ENCODE measurements at regions not wholly inside any gene's neighbourhood (a gene's known extent, or its start where the extent isn't known, plus 50 kb on each side); places are given as distances from the start of the nearest gene placed in this dataset.
"Not testable (repeated sequence)": the region's sequence is repeated elsewhere in the genome, so short reads cannot be mapped to it uniquely, and the experiment has no call there.

DNA sequence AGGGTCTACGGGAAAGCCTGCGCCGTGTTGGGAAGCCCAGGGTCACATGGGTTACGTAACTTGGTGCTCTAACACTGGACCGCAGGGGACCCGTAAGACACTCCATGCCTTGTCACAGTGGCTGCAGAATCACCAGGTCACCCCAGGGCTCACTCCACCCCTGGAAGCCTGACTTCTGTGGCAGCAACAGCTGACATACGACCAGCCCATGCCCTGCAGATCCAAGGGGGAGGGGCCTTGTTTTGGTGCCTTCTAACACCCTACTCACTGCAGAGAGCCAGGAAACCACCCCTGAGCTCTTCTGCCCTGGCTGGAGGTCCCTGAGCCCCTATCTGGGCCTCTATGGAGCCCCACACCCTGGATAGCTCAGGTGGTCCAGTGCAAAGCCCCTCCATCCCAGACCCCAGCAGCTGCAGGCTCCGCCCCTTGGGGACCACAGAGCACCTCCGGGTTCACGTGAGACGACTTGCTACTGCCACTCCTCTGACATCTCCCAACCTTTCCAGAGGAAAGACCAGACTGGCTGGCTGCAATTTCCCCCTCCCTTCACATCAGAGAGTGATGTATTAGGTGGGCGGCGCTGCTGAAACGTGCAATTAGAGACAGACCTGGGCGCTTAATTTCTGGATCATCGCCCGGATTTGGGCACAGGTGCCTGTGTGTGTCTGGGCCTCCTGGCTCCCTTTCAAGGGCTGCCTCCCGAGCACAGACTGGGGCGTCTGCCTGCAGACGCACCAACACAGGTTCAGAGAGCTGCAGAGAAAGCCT, 296.6 kb upstream of the SFSWAP start:
- TF ChIP-seq, protein P1, sequence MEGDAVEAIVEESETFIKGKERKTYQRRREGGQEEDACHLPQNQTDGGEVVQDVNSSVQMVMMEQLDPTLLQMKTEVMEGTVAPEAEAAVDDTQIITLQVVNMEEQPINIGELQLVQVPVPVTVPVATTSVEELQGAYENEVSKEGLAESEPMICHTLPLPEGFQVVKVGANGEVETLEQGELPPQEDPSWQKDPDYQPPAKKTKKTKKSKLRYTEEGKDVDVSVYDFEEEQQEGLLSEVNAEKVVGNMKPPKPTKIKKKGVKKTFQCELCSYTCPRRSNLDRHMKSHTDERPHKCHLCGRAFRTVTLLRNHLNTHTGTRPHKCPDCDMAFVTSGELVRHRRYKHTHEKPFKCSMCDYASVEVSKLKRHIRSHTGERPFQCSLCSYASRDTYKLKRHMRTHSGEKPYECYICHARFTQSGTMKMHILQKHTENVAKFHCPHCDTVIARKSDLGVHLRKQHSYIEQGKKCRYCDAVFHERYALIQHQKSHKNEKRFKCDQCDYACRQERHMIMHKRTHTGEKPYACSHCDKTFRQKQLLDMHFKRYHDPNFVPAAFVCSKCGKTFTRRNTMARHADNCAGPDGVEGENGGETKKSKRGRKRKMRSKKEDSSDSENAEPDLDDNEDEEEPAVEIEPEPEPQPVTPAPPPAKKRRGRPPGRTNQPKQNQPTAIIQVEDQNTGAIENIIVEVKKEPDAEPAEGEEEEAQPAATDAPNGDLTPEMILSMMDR (IDR thresholded peaks at IDR 0.05), result not testable (repeated sequence)
- not testable (repeated sequence) for TF ChIP-seq POLR2A (IDR thresholded peaks at IDR 0.05)
